Endothelial cell of umbilical vein (primary cell): ENCODE measurements at regions not wholly inside any gene's neighbourhood (a gene's known extent, or its start where the extent isn't known, plus 50 kb on each side); places are given as distances from the start of the nearest gene placed in this dataset.

Experiments
- FOS ChIP-seq: IDR thresholded peaks from 2 replicates; pipeline ENCODE4 v1.6.1; 2011; ENCODE audit warnings: mild to moderate bottlenecking, low read length, moderate library complexity, borderline replicate concordance; ENCODE audit not compliant: insufficient read depth
- POLR2A ChIP-seq: IDR thresholded peaks from 2 replicates; pipeline ENCODE4 v1.6.1; 2012; ENCODE audit warnings: low read depth, mild to moderate bottlenecking, control low read depth, low read length

GRCh38 chr2:4336864-4337263 lies 633.5 kb downstream of the DCDC2C start:
- TF ChIP-seq POLR2A (no peak), FOS (no peak)
